ENCODE measurements at regions not wholly inside any gene's neighbourhood (a gene's known extent, or its start where the extent isn't known, plus 50 kb on each side); places are given as distances from the start of the nearest gene placed in this dataset.
"Not testable (repeated sequence)": the region's sequence is repeated elsewhere in the genome, so short reads cannot be mapped to it uniquely, and the experiment has no call there.

- DNase-seq, result no peak
Observed at GRCh38 chr5:82747986-82748385, 329.2 kb downstream of the TMEM167A start.

GRCh38 chr5:82745016-82745415 lies 332.2 kb downstream of the TMEM167A start:
- DNase-seq, result no peak

- DNase-seq, result no peak
Observed at GRCh38 chr5:82738681-82739269, 338.4 kb downstream of the TMEM167A start.

GRCh38 chr5:82735160-82735789 lies 341.9 kb downstream of the TMEM167A start:
- no peak for DNase-seq

GRCh38 chr5:82734347-82734746 lies 342.8 kb downstream of the TMEM167A start:
- DNase-seq, result no peak

GRCh38 chr5:82730913-82731312 lies 346.3 kb downstream of the TMEM167A start:
- DNase-seq, result no peak

GRCh38 chr5:82728926-82729702 lies 348.1 kb downstream of the TMEM167A start:
- DNase-seq, result no peak

- DNase-seq, result no peak
Observed at GRCh38 chr5:82723168-82723567, 354.0 kb downstream of the TMEM167A start.

GRCh38 chr5:82721087-82721410 lies 356.1 kb downstream of the TMEM167A start:
- DNase-seq, result no peak

GRCh38 chr5:82720213-82721086 lies 356.7 kb downstream of the TMEM167A start:
- no peak for DNase-seq

- DNase-seq, result no peak
Observed at GRCh38 chr5:82719368-82719767, 357.8 kb downstream of the TMEM167A start.

GRCh38 chr5:82717738-82718137 lies 359.5 kb downstream of the TMEM167A start:
- DNase-seq, result no peak

- not testable (repeated sequence) for DNase-seq
Observed at GRCh38 chr5:82714732-82715131, 362.5 kb downstream of the TMEM167A start.

GRCh38 chr5:82713811-82714210 lies 363.4 kb downstream of the TMEM167A start:
- no peak for DNase-seq

GRCh38 chr5:82707741-82708140 lies 369.5 kb downstream of the TMEM167A start:
- DNase-seq, result no peak

- no peak for DNase-seq
Observed at GRCh38 chr5:82704381-82704780, 372.8 kb downstream of the TMEM167A start.

GRCh38 chr5:82702046-82702445 lies 375.1 kb downstream of the TMEM167A start:
- DNase-seq, result no peak

- no peak for DNase-seq
Observed at GRCh38 chr5:82699737-82700136, 377.5 kb downstream of the TMEM167A start.

GRCh38 chr5:82698026-82698425 lies 379.2 kb downstream of the TMEM167A start:
- no peak for DNase-seq

- DNase-seq, result no peak
Observed at GRCh38 chr5:82694711-82695285, 382.4 kb downstream of the TMEM167A start.

- DNase-seq, result no peak
Observed at GRCh38 chr5:82692826-82693225, 384.4 kb downstream of the TMEM167A start.

GRCh38 chr5:82684659-82685058 lies 392.5 kb downstream of the TMEM167A start:
- DNase-seq, result no peak

- no peak for DNase-seq
Observed at GRCh38 chr5:82684165-82684564, 393.0 kb downstream of the TMEM167A start.
